Prostate gland (tissue), 2 donors: ENCODE measurements at regions not wholly inside any gene's neighbourhood (a gene's known extent, or its start where the extent isn't known, plus 50 kb on each side); places are given as distances from the start of the nearest gene placed in this dataset.

ENCODE experiments used
- DNase-seq: peaks from one replicate; pipeline ENCODE4 v3.0.0-alpha.2; 2019; ENCODE audit warnings: low spot score
- H3K27ac ChIP-seq, 2 donors: fragments of 200-600 bp; sonication (generic); 2 replicates each; pipeline ENCODE4 v1.5.1; 2017 to 2019
- H3K27me3 ChIP-seq: fragments of 200-600 bp; sonication (generic); replicated peaks from 2 replicates; pipeline ENCODE4 v1.5.1; 2019; ENCODE audit not compliant: insufficient read depth
- H3K36me3 ChIP-seq, 2 donors: fragments of 200-600 bp; sonication (generic); 1 replicate in 1 of 2; 2 replicates in 1 of 2; pipeline versions ENCODE4 v1.5.1 to v1.8.1; 2017 to 2019
- H3K4me1 ChIP-seq: fragments of 200-600 bp; sonication (generic); replicated peaks from 2 replicates; pipeline ENCODE4 v1.5.1; 2019
- H3K4me3 ChIP-seq, 2 donors: fragments of 200-600 bp; sonication (generic); 2 replicates each; pipeline ENCODE4 v1.5.1; 2017 to 2019
- H3K9me3 ChIP-seq: fragments of 200-600 bp; sonication (generic); 2 replicates; pipeline ENCODE4 v1.5.1; 2017
- POLR2A ChIP-seq: fragments of 450-650 bp; IDR thresholded peaks from one replicate; pipeline ENCODE4 v1.6.1; 2016; ENCODE audit warnings: antibody characterized with exemption, mild to moderate bottlenecking
- POLR2AphosphoS5 ChIP-seq: sonication (generic); formaldehyde crosslinking; IDR thresholded peaks from one replicate; pipeline ENCODE4 v1.6.1; 2017; ENCODE audit warnings: antibody characterized with exemption
- WGBS: methylation state at CpG from one replicate; pipeline ENCODE4 v1.1.5; 2018; 5-methylcytosine and 5-hydroxymethylcytosine counted together
- intact Hi-C: fragments of 100-400 bp; cut with DNase I; formaldehyde crosslinking; loops from one replicate; pipeline ENCODE4 v1.14.2; 2022
- TF ChIP-seq, protein P1 (sequence below), 4 experiments: fragments of 200-600 bp in 2 of 4; fragments of 450-650 bp in 2 of 4; sonication (generic) in 2 of 4; IDR thresholded peaks; 1 replicate in 3 of 4; 2 replicates in 1 of 4; pipeline ENCODE4 v1.5.1; 2016 to 2019; ENCODE audit warnings: antibody characterized with exemption in 4 of 4, mild to moderate bottlenecking in 2 of 4, moderate library complexity in 2 of 4

DNA sequence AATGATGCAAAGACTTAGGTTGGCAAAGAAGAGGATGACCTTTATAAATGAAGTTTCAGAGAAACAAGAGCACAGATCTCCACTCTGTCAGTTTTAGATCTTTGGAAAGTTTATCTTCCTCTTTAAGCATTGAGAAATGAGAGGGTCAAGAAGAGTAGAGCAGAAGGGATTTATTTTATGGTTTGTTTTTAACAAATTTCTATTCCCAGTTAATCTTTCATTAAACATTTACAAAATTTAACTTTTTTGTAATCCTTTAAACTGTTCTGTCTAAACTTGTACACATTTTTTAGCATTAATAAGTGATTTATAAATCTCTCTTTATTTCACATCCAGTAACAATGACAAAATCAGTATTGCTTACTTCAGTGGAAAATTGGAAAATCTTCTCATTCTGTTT lies 875.0 kb upstream of the IGFBP7 start:
- intact Hi-C loops = no loop called here
- no peaks in the 10 kb centered on the region for H3K27me3 ChIP-seq
- H3K27ac ChIP-seq = no peak overlapping the region
- TF ChIP-seq POLR2AphosphoS5 = no peak
- TF ChIP-seq, protein P1, sequence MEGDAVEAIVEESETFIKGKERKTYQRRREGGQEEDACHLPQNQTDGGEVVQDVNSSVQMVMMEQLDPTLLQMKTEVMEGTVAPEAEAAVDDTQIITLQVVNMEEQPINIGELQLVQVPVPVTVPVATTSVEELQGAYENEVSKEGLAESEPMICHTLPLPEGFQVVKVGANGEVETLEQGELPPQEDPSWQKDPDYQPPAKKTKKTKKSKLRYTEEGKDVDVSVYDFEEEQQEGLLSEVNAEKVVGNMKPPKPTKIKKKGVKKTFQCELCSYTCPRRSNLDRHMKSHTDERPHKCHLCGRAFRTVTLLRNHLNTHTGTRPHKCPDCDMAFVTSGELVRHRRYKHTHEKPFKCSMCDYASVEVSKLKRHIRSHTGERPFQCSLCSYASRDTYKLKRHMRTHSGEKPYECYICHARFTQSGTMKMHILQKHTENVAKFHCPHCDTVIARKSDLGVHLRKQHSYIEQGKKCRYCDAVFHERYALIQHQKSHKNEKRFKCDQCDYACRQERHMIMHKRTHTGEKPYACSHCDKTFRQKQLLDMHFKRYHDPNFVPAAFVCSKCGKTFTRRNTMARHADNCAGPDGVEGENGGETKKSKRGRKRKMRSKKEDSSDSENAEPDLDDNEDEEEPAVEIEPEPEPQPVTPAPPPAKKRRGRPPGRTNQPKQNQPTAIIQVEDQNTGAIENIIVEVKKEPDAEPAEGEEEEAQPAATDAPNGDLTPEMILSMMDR (IDR thresholded peaks at IDR 0.05) = no peak
- no peak for TF ChIP-seq POLR2A
- DNase-seq = no peak
- H3K9me3 ChIP-seq = no peaks in the 10 kb centered on the region
- H3K4me3 ChIP-seq = no peak overlapping the region
- no peaks in the 10 kb centered on the region for H3K4me1 ChIP-seq
- no peaks in the 10 kb centered on the region for H3K36me3 ChIP-seq

DNA sequence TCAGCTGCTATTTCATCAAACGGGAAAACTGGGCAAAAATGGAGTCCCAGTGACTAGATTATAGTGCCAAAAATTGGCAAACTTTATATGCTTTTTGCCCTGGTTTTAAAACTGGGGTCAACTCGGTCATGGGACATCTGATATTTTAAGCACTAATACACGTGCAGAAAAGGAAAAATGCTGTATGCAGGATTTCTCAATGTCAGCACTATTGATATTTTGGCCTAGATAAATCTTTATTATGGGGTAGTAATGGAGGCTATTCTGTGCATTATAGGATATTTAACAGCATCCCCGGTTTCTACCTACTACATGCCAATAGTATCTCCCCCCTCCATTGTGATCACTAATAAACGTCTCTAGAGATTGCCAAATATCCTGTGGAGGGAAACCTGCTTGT lies 870.9 kb upstream of the IGFBP7 start:
- DNase-seq = no peak
- Histone ChIP-seq H3K27me3 (no peaks in the 10 kb centered on the region), H3K27ac (no peak overlapping the region), H3K4me3 (no peak overlapping the region), H3K36me3 (no peaks in the 10 kb centered on the region), H3K4me1 (no peaks in the 10 kb centered on the region), H3K9me3 (no peaks in the 10 kb centered on the region)
- TF ChIP-seq POLR2AphosphoS5 (no peak), POLR2A (no peak)
- TF ChIP-seq, protein P1 (IDR thresholded peaks at IDR 0.05) = no peak
- 70% methylated on average over 5 of the region's 5 CpGs for WGBS
- intact Hi-C loops = no loop called here

DNA sequence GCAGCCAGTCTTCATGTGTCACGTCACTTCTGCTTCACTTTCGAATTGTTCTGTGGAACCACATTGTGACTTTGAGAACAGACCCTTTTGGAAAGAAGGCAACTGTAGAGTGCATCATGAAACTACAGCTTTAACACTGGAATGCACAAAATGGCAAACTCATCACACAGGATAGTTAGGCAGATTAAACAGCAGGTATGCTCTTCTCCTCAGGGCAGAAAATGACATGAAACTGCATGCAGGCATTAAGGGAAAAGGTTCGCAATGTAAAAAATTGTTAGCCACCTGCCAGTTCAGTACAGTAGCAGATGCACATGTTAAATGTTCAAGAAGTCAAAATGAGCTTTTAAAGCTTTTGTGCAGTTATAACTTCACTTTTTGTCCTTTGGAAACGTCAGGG lies 864.6 kb upstream of the IGFBP7 start:
- no peak overlapping the region for H3K4me3 ChIP-seq
- H3K27ac ChIP-seq = no peak overlapping the region
- no peak for DNase-seq
- TF ChIP-seq POLR2A = no peak
- TF ChIP-seq, protein P1 (IDR thresholded peaks at IDR 0.05) = no peak
- TF ChIP-seq POLR2AphosphoS5 = no peak
- intact Hi-C loops = no loop called here
- no peaks in the 10 kb centered on the region for H3K9me3 ChIP-seq
- 92% methylated on average over 4 of the region's 4 CpGs for WGBS
- no peaks in the 10 kb centered on the region for H3K4me1 ChIP-seq
- H3K36me3 ChIP-seq = no peaks in the 10 kb centered on the region
- H3K27me3 ChIP-seq = no peaks in the 10 kb centered on the region

DNA sequence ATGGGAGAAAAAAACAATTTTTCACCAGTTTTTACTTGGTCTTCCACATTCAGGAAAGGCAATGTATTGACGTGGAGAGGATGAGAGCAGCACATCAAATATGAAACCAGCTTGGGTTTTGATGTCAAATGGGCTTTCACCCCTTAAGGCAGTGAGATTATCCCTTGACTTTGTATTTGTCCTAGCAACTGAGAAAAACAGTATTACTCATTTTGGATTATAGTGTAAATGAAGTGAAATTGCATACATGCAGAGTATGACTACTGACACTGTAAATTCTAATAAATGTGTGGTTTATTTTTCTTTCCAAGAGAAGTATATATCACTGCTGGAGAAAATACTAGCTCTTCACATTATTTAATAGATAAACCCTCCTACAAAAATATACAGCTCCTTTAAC lies 863.6 kb upstream of the IGFBP7 start:
- H3K9me3 ChIP-seq = no peaks in the 10 kb centered on the region
- no peaks in the 10 kb centered on the region for H3K27me3 ChIP-seq
- H3K4me1 ChIP-seq = no peaks in the 10 kb centered on the region
- 26% methylated on average over 1 of the region's 1 CpG for WGBS
- no peaks in the 10 kb centered on the region for H3K36me3 ChIP-seq
- no peak overlapping the region for H3K27ac ChIP-seq
- TF ChIP-seq POLR2AphosphoS5 (no peak), POLR2A (no peak)
- TF ChIP-seq, protein P1 (IDR thresholded peaks at IDR 0.05) = no peak
- intact Hi-C loops = no loop called here
- DNase-seq = no peak
- no peak overlapping the region for H3K4me3 ChIP-seq

DNA sequence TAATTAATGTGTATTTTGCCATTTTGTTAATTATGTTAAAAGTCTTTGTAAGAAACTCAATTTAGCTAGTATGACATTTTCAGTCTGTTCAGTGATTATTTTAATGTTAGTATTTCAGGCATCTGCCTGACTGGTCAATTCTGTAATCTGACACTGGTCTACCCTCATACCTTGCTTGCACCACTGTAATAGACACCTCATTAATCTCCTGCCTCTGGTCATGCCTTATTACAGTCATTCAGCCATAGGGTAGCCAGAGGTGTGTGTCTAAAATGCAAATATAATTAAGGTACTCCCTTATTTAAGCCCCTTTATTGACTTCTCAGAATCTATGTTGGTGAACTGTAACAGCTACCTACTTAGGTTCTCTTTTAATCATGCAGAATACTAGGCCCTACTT lies 861.1 kb upstream of the IGFBP7 start:
- H3K27ac ChIP-seq = no peak overlapping the region
- no peaks in the 10 kb centered on the region for H3K27me3 ChIP-seq
- intact Hi-C loops = no loop called here
- no peaks in the 10 kb centered on the region for H3K36me3 ChIP-seq
- no peaks in the 10 kb centered on the region for H3K4me1 ChIP-seq
- no peaks in the 10 kb centered on the region for H3K9me3 ChIP-seq
- no peak overlapping the region for H3K4me3 ChIP-seq
- TF ChIP-seq, protein P1 (IDR thresholded peaks at IDR 0.05) = no peak
- TF ChIP-seq POLR2A (no peak), POLR2AphosphoS5 (no peak)
- no peak for DNase-seq
